HFF-Myc (cell line): ENCODE measurements at regions not wholly inside any gene's neighbourhood (a gene's known extent, or its start where the extent isn't known, plus 50 kb on each side); places are given as distances from the start of the nearest gene placed in this dataset.

Experiments used
- DNase-seq: peaks from one replicate; pipeline ENCODE4 v3.0.0-alpha.2; 2011; ENCODE audit warnings: low read depth; ENCODE audit errors: extremely low read depth
- H3K4me3 ChIP-seq: replicated peaks from 2 replicates; pipeline ENCODE4 v1.5.1; 2011; ENCODE audit warnings: low read depth, mild to moderate bottlenecking, control low read depth, low read length
- CTCF ChIP-seq: IDR thresholded peaks from 2 replicates; pipeline ENCODE4 v1.5.1; 2012; ENCODE audit warnings: mild to moderate bottlenecking, low read depth, low read length, control low read depth; ENCODE audit errors: missing control alignments

GRCh38 chr1:188432427-188432826, 1603.7 kb downstream of the PLA2G4A start:
- H3K4me3 ChIP-seq: no peak overlapping the region
- no peak for DNase-seq
- TF ChIP-seq CTCF: no peak

DNA sequence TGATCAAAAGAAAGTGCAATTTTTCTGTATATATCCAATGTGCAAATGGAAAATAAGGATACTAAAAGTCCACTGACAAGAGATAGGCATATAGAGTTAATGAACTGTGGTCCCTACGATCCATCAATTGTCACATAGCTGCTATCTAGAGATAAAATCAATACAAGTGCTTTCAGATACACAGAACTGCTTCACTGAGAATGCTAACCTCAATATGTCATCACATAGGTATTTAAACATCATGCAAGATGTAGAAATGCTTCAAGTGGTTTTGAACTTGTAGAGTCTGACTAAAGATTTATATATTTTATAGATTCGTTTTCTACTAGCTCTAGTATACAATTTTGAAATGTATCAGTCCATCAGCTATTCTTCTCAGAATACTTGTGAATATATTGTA, 1604.7 kb downstream of the PLA2G4A start:
- no peak overlapping the region for H3K4me3 ChIP-seq
- no peak for TF ChIP-seq CTCF

GRCh38 chr1:188444526-188444925, 1615.8 kb downstream of the PLA2G4A start:
- no peak for DNase-seq
- no peak for TF ChIP-seq CTCF
- H3K4me3 ChIP-seq: no peak overlapping the region

More for the DNA sequence above, 1604.7 kb downstream of the PLA2G4A start:
- no peak for DNase-seq

DNA sequence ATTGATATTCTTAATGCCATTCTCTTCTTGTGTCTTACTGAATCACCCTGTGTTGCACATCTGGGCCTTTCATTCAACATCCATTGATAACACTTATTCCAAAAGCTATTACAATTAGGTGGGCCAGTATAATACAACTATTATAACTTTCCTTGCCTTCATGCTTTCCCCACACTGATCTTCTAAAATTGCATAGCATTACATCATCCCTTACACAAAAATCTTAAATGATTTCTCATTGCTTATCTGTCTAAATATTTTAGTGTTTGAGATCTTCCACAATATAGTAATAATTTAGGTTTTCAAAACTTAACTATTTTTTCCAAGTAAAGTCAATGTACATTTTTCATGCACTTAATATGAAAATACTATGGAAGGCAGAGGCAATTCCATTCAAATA, 1634.1 kb downstream of the PLA2G4A start:
- DNase-seq: no peak
- no peak overlapping the region for H3K4me3 ChIP-seq
- TF ChIP-seq CTCF: no peak

DNA sequence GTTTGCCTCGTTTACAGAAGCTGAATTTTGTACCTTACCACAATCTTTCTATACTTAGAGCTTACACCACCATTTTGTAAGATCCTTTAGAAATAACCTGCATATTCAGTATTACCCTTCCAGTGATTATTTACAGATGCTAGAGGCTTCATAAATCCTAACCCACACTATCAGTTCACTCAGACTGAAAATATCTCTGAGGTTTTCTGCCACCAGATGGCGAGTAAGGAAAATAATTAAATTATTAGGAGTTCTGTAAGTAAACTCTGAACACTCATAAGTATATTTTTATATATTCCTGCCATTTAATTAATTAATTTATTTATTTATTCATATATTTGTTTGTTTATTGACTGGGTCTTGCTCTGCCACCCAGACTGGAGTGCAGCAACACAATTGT, 1635.2 kb downstream of the PLA2G4A start:
- no peak for TF ChIP-seq CTCF
- DNase-seq: no peak
- no peak overlapping the region for H3K4me3 ChIP-seq

DNA sequence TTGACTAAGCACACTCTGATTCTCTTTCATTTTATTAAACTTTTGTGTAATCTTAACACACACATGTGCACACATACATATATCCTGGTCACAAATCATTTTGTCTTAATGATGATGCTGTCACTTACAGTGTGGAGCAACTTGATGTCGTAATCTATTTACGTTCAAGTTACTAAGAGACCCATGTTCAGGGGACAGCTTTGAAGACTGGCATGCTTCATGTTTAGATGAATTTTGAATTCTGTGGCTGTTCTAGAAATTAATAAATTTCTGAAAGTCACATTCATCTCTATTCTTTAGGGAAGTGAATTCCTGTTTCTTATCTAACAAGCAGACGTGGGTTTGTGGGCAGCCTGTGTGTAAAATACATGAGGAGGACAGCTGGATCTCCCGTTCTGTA, 1637.8 kb downstream of the PLA2G4A start:
- no peak overlapping the region for H3K4me3 ChIP-seq
- TF ChIP-seq CTCF: no peak
- no peak for DNase-seq

GRCh38 chr1:188476606-188477005, 1647.9 kb downstream of the PLA2G4A start:
- no peak overlapping the region for H3K4me3 ChIP-seq
- no peak for DNase-seq
- no peak for TF ChIP-seq CTCF
